PC-9 (cell line): ENCODE measurements at regions not wholly inside any gene's neighbourhood (a gene's known extent, or its start where the extent isn't known, plus 50 kb on each side); places are given as distances from the start of the nearest gene placed in this dataset.

ENCODE experiments used
- BruUV-seq: library from RNA; stranded (reverse); fragments of 400-500 nt; replicated peaks from 2 replicates; lab custom pipeline; 2021; lab: Mats Ljungman, UMichigan
- CTCF ChIA-PET: fragments of 300-600 bp; sonication (Branson Sonifier 250); formaldehyde crosslinking; loops from one replicate; lab custom pipeline; 2022; ENCODE audit warnings: antibody characterized with exemption; lab: Charles Lee
- POLR2A ChIA-PET: fragments of 300-600 bp; sonication (Branson Sonifier 250); formaldehyde crosslinking; loops from one replicate; lab custom pipeline; 2022; ENCODE audit warnings: antibody characterized with exemption; ENCODE audit not compliant: unreplicated experiment; lab: Charles Lee
- DNase-seq, 2 experiments: peaks; one replicate each; pipeline versions ENCODE4 v3.0.0 to v3.0.0-alpha.2; 2015 to 2022; ENCODE audit warnings: mixed read lengths in 1 of 2
- H2AFZ ChIP-seq: fragments of 200-600 bp; sonication (generic); 2 replicates; pipeline ENCODE4 v1.8.1; 2017; ENCODE audit warnings: antibody characterized with exemption
- H3F3A ChIP-seq: fragments of 200-600 bp; sonication (generic); 2 replicates; pipeline ENCODE4 v1.8.1; 2017; ENCODE audit warnings: antibody characterized with exemption, mild to moderate bottlenecking, low read depth; ENCODE audit not compliant: insufficient read depth
- H3K27ac ChIP-seq: fragments of 200-600 bp; sonication (generic); 2 replicates; pipeline ENCODE4 v1.6.1; 2016; ENCODE audit warnings: mixed run types
- H3K27me3 ChIP-seq: fragments of 200-600 bp; sonication (generic); 2 replicates; pipeline ENCODE4 v1.6.1; 2016; ENCODE audit warnings: low read depth, mixed run types; ENCODE audit not compliant: insufficient read depth
- H3K36me3 ChIP-seq: fragments of 200-600 bp; sonication (generic); 2 replicates; pipeline ENCODE4 v1.6.1; 2016; ENCODE audit warnings: low read depth, mixed run types
- H3K4me1 ChIP-seq: fragments of 200-600 bp; sonication (generic); replicated peaks from 2 replicates; pipeline ENCODE4 v1.6.1; 2016; ENCODE audit warnings: mixed run types; ENCODE audit not compliant: insufficient read depth
- H3K4me2 ChIP-seq: fragments of 200-600 bp; sonication (generic); 2 replicates; pipeline ENCODE4 v1.6.1; 2017; ENCODE audit warnings: mixed run types
- H3K4me3 ChIP-seq: fragments of 200-600 bp; sonication (generic); 2 replicates; pipeline ENCODE4 v1.6.1; 2016; ENCODE audit warnings: mixed run types
- H3K79me2 ChIP-seq: fragments of 200-600 bp; sonication (generic); 2 replicates; pipeline ENCODE4 v1.6.1; 2017; ENCODE audit warnings: low read depth, mixed run types
- H3K9me2 ChIP-seq: fragments of 200-600 bp; sonication (generic); 2 replicates; pipeline ENCODE4 v1.8.1; 2017; ENCODE audit warnings: mild to moderate bottlenecking; ENCODE audit not compliant: insufficient read depth
- H3K9me3 ChIP-seq: fragments of 200-600 bp; sonication (generic); 2 replicates; pipeline ENCODE4 v1.8.1; 2016; ENCODE audit warnings: low read depth; ENCODE audit not compliant: insufficient read depth
- H4K20me1 ChIP-seq: fragments of 200-600 bp; sonication (generic); 2 replicates; pipeline ENCODE4 v1.8.1; 2017; ENCODE audit not compliant: insufficient read depth
- EZH2 ChIP-seq: fragments of 200-600 bp; sonication (generic); IDR thresholded peaks from 2 replicates; pipeline ENCODE4 v1.8.0; 2017; ENCODE audit warnings: antibody characterized with exemption, low read depth
- intact Hi-C: fragments of 100-400 bp; cut with micrococcal nuclease; formaldehyde crosslinking; loops from one replicate; pipeline ENCODE4 v1.10.0; 2022; ENCODE audit not compliant: unreplicated experiment
- TF ChIP-seq, protein P1 (sequence below): fragments of 200-600 bp; sonication (generic); conservative IDR thresholded peaks from 2 replicates; pipeline ENCODE4 v1.6.1; 2017; ENCODE audit warnings: mixed run types, antibody characterized with exemption, mild to moderate bottlenecking, moderate library complexity

DNA sequence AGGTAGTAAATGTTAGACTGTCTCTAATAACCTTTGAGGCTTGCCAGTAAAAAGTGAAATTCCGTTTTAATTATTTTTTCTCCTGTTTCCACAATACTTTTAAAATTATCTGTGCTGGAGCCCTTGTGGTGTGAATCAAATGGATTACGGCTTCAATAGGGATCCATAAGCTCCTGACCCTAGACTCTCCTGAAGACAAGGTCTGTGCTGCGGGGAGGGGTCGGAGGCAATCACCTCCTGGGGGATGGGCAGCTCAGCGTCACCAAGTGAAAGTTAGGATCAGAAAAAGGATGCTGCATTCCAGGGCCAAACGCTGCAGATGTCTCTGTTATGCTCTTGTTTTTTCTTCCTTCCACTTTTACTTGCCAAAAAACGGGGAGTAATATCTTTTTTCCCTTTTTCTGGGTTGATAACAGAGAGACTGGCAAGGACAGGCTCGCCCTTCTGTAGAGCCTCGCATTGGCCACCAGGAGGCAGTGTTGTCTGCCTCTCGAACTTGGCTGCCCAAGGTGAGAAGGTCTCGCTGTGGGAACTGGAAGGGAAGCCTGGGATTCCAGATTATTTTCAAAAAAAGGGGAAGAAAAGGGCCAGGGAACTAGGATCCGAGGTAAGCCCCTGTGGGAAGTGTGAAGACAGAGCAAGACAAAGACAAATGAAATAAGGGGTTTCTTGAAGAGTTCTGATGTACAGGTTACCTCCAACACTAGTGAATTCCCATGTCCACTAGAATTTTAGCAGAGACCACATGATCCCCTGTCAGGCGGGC, 621.9 kb downstream of the ACTR3B start:
- Histone ChIP-seq H3K4me3 (no peak overlapping the region), H2AFZ (no peak overlapping the region), H3K79me2 (no peaks in the 10 kb centered on the region), H3F3A (no peaks in the 10 kb centered on the region), H3K9me3 (no peaks in the 10 kb centered on the region), H3K36me3 (no peaks in the 10 kb centered on the region), H3K27me3 (peaks cover 20% of the 10 kb centered on the region; the same call in 1 of the 2 replicates), H3K4me1 (no peaks in the 10 kb centered on the region), H3K27ac (no peak overlapping the region), H3K9me2 (no peaks in the 10 kb centered on the region), H3K4me2 (no peak overlapping the region), H4K20me1 (no peaks in the 10 kb centered on the region)
- intact Hi-C loops, result no loop called here
- no TSS peak for BruUV-seq
- DNase-seq, result peak in 1 of 2 experiments; percentile 17
- POLR2A ChIA-PET, result no interaction called here
- no peak for TF ChIP-seq EZH2
- TF ChIP-seq, protein P1, sequence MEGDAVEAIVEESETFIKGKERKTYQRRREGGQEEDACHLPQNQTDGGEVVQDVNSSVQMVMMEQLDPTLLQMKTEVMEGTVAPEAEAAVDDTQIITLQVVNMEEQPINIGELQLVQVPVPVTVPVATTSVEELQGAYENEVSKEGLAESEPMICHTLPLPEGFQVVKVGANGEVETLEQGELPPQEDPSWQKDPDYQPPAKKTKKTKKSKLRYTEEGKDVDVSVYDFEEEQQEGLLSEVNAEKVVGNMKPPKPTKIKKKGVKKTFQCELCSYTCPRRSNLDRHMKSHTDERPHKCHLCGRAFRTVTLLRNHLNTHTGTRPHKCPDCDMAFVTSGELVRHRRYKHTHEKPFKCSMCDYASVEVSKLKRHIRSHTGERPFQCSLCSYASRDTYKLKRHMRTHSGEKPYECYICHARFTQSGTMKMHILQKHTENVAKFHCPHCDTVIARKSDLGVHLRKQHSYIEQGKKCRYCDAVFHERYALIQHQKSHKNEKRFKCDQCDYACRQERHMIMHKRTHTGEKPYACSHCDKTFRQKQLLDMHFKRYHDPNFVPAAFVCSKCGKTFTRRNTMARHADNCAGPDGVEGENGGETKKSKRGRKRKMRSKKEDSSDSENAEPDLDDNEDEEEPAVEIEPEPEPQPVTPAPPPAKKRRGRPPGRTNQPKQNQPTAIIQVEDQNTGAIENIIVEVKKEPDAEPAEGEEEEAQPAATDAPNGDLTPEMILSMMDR, result peak; percentile 98
- CTCF ChIA-PET, result no interaction called here

DNA sequence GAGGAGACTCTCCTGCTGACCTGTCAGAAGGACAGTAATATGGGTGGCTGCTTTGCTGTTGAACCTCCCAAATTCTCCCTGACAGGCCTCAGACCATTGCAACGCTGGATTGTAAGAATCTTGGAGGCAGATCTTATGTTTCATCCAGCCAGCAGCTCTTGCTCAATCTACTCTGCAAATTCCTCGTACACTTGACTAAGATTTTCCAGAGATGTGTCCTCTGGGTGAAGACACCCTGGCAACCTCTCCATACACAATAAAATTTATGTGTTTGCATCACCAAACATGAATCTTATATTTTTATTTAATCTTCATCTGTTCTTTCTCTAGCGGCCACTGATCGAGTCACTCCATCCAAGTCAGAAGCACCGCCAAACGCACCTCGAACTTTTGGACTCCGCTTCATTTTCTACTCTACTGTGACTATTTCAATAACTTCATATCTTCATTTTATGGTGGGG, 623.1 kb downstream of the ACTR3B start:
- Histone ChIP-seq H3K4me3 (no peak overlapping the region), H3K27me3 (peaks cover 13% of the 10 kb centered on the region; the same call in 1 of the 2 replicates), H3F3A (no peaks in the 10 kb centered on the region), H3K79me2 (no peaks in the 10 kb centered on the region), H4K20me1 (no peaks in the 10 kb centered on the region), H3K9me3 (no peaks in the 10 kb centered on the region), H3K36me3 (no peaks in the 10 kb centered on the region), H3K4me1 (no peaks in the 10 kb centered on the region), H3K27ac (no peak overlapping the region), H3K9me2 (no peaks in the 10 kb centered on the region), H3K4me2 (no peak overlapping the region), H2AFZ (no peak overlapping the region)
- TF ChIP-seq, protein P1, result no peak
- DNase-seq, result no peak
- BruUV-seq, result no TSS peak
- intact Hi-C loops, result no loop called here
- ChIA-PET POLR2A (no interaction called here), CTCF (no interaction called here)

DNA sequence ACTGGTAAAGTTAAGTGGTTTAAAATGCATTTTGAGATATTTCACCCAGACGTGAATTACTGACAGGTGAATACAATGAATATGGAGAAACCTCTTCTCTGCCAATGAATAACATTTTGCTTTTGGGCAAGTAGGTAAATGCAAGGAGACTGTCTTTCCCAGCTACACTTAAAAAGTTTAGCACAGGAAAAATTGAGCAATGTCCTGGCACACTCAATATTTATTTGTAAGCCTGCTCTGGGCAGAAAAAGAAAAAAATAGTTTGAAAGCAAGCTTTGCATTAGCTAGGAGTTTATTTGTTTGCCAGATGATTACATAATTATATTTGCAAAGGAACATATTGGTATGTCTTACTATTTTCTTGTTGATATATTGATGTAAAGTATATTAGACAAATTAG, 624.2 kb downstream of the ACTR3B start:
- no peaks in the 10 kb centered on the region for H3K79me2 ChIP-seq

More for the DNA sequence above, 624.2 kb downstream of the ACTR3B start:
- BruUV-seq, result no TSS peak
- H3K4me2 ChIP-seq, result no peak overlapping the region
- H3K4me1 ChIP-seq, result no peaks in the 10 kb centered on the region
- H3K27me3 ChIP-seq, result peaks cover 13% of the 10 kb centered on the region; the same call in 1 of the 2 replicates
- H3F3A ChIP-seq, result no peaks in the 10 kb centered on the region
- ChIA-PET CTCF (no interaction called here), POLR2A (no interaction called here)
- DNase-seq, result no peak
- no peak overlapping the region for H2AFZ ChIP-seq
- no peaks in the 10 kb centered on the region for H4K20me1 ChIP-seq
- no peaks in the 10 kb centered on the region for H3K9me2 ChIP-seq
- no peaks in the 10 kb centered on the region for H3K36me3 ChIP-seq
- no peak overlapping the region for H3K27ac ChIP-seq
- H3K9me3 ChIP-seq, result no peaks in the 10 kb centered on the region
- no peak for TF ChIP-seq EZH2
- TF ChIP-seq, protein P1, result no peak
- intact Hi-C loops, result no loop called here
- no peak overlapping the region for H3K4me3 ChIP-seq
